Esophagus muscularis mucosa (tissue), 3 donors: ENCODE measurements at regions not wholly inside any gene's neighbourhood (a gene's known extent, or its start where the extent isn't known, plus 50 kb on each side); places are given as distances from the start of the nearest gene placed in this dataset.

Experiments
- CTCF ChIP-seq, 3 experiments: fragments of 200-600 bp in 2 of 3; fragments of 450-650 bp in 1 of 3; sonication (generic) in 2 of 3; IDR thresholded peaks; one replicate each; pipeline ENCODE4 v1.5.1; 2017 to 2019; ENCODE audit warnings: antibody characterized with exemption in 3 of 3, mild to moderate bottlenecking in 2 of 3, moderate library complexity in 1 of 3
- POLR2A ChIP-seq: fragments of 450-650 bp; IDR thresholded peaks from one replicate; pipeline ENCODE4 v1.6.1; 2017; ENCODE audit warnings: antibody characterized with exemption, moderate library complexity, mild to moderate bottlenecking, low read depth

DNA sequence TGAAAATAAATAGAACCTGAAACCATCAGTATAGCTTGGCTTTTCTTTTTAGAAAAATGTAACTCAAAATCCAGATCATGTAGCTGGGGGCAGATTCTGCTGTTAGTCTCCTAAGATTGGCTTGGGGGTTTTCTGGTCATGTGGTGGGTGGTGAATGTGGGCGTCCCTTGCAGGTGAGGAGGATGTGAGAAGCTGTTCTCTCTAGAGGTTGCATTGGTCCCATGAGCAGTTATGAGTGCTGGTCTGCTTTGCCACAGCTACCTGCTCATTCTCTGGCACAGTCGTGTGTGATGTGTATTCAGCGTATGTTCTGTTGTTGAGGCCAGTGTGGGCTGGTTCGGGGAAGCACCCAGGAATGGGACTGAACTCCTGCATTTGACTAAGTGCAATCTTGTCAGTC lies 466.8 kb downstream of the DIRAS2 start:
- TF ChIP-seq CTCF (IDR thresholded peaks at IDR 0.05) (no peak), POLR2A (no peak)
